HuH-7 (cell line): ENCODE measurements at regions not wholly inside any gene's neighbourhood (a gene's known extent, or its start where the extent isn't known, plus 50 kb on each side); places are given as distances from the start of the nearest gene placed in this dataset.

Experiments
- DNase-seq: peaks from one replicate; pipeline ENCODE4 v3.0.0; 2011; ENCODE audit warnings: low spot score

DNA sequence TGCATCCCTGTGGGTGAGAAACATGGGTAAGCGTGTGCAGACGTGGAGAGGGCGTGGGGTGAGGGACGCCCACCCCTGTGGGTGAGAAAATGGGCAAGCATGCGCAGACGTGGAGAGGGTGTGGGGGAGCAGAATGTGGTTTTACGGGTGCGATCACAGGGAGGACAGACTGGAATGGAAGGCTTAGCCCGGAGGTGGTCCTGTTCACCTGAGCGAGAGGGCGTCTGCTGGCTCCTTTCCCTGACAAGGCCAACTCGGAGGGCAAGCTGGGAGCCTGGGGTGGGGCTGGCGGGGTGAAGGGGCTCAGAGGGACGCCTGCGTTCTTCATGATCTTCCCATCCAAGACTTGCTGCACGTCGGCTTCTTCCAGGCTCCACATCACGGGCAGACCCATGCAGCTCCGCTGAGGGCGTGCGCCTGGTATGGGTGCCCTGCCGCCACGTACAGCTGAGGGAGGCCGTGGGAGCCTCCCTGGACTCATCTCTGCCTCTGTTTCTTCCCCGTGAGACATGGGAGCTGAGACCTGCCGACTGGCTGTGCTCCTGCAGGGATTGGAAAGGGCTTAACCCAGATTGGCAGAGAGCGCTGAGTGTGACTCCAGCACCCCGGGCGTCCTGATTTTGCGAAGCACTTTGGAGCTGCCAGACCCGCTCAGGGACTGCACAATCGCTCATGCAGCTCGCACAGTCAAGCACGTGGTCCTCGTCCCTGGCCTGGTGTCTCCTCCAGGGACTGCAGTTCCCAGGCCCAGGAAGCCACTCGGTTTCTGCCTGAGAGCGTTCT is 74.3 kb upstream of the SHH start:
- no peak for DNase-seq

GRCh38 chr7:155885167-155886155 is 73.2 kb upstream of the SHH start:
- DNase-seq, result no peak

GRCh38 chr7:155884225-155885166 is 72.2 kb upstream of the SHH start:
- DNase-seq, result no peak

DNA sequence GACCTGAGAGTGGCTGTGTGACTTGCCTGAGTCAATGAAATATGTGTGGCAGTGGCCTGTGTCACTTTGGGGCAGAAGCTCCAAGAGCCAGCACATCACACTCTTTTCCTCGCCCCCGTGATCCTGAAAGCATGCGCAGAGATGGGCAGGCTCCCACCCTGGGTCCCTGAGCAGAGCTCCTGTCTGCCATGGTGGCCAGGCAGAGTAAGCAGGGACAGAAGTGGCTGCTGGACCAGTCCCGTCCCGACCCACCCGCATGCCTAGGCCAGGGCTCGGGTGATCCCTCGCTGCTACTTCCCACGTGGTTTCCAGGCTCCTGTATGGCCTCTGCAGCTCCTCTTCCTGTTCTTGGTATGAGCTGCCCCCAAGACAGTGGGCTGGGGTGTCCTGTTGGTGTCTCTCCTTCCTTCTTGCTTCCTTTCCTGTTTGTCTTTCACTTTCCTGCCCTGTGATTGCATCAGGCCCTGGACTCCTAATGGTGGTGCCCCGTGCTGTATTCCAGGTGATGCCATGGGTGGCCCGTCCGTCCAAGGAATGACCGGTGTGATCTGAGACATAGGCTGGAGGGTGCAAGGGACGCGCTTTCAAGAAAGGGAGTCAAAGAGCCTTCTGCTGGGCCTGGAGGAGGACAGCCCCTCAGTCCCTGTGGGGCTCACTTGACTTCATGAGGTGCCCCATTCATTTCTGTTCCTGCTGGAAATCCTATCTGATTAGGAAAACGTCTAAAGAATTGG is 71.4 kb upstream of the SHH start:
- no peak for DNase-seq

- no peak for DNase-seq
These were observed 70.3 kb upstream of the SHH start for GRCh38 chr7:155882596-155882995.

GRCh38 chr7:155881471-155882350 is 69.4 kb upstream of the SHH start:
- no peak for DNase-seq

GRCh38 chr7:155880721-155881120 is 68.5 kb upstream of the SHH start:
- DNase-seq, result no peak

DNA sequence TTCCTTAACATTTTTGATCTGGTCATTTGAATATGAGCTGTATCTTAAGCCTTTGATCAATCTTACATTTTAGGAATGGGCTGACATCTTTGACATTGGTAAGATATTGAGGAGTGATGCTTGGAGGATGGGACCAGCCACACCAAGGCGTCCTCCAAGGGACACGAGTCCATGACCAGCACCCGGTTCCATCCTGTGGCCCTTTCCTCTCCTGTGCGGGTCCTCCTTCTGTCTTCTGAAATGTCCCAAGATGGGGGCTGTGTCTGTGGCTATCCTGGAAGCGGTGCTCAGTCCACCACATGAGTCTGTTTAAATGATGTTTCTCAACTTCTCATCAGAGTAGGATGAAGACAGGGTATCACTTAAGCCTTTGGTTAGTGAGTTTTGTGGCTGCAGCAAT is 67.3 kb upstream of the SHH start:
- no peak for DNase-seq

DNA sequence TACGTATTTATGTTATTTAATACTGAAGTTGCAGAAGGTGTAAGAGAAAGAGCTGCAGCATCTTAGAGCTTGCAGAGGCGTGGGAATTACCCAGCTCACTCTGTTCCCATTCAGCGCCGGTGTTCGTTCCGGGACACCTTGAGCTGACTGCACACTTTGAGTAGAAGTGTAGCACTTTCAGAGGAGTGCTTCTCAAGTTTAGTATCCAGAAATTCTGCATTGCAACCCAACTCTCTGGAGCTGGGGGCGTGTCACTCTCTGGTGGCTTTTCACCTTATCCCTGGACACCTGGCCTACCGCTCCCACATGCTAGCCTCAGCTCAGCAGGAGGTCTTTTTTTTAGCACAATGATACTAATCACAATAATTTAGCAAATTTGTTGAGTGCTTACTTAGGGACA is 66.4 kb upstream of the SHH start:
- DNase-seq, result no peak

DNA sequence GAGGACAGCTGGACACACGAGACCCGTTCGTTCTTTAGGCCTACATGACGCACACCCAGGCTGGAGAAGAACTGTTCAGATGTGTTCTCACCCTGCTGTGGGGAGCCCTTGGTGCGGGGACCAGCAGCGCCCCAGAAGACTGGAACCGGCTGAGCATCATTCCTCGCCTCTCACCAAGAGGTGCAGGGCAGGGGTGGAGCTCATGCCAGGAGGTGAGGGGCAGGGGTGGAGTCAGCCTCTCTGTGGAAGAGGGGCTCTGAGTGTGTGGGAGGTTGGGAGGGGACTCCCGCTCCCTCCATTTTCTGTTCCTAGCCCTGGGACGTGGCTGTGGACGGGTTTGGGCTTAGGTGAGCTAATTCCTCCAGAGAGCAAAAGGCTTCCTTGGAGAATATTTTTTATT is 66.0 kb upstream of the SHH start:
- no peak for DNase-seq

DNA sequence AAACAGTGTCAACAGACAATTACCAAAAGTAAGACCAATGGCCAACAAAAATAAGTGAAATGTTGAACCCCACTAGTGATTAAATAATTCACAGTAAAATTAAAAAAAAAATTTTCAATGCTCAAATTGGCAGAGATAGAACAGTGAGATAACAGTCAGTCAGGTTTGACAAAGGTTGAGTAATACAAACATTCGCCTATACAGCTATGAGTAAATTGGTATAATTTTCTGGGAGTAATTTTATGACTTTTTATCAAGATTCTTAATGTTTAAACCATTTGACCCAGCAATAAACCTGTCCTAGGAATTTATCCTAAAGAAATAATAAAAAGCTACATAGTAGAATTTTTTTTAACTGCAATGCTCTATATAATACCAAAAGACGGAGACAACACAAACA is 64.9 kb upstream of the SHH start:
- DNase-seq, result no peak

DNA sequence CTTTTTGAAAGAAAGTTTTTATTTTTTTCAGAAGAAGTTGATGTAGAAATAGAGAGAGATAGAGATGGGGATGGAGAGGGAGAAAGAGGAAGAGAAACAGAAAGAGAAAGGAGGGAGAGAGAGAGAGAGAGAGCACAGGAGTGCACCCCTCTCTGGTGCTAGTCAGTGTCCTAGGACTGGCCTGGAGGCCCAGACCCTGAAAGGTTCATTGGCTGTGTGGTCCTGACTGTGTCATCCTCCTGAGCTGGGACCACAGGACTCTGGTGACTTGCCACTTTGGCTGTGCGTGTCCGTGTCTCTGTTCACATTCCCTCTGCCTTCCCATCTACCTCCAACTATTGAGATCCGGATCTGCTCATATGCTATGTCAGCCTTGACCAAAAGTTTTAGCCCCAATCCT is 62.1 kb upstream of the SHH start:
- DNase-seq, result no peak

- no peak for DNase-seq
These were observed 61.7 kb upstream of the SHH start for GRCh38 chr7:155874010-155874409.

GRCh38 chr7:155872678-155873369 is 60.6 kb upstream of the SHH start:
- DNase-seq, result no peak

GRCh38 chr7:155871211-155871610 is 58.9 kb upstream of the SHH start:
- no peak for DNase-seq

- no peak for DNase-seq
These were observed 58.3 kb upstream of the SHH start for GRCh38 chr7:155870334-155871180.

- DNase-seq, result no peak
These were observed 57.5 kb upstream of the SHH start for GRCh38 chr7:155869784-155870076.

DNA sequence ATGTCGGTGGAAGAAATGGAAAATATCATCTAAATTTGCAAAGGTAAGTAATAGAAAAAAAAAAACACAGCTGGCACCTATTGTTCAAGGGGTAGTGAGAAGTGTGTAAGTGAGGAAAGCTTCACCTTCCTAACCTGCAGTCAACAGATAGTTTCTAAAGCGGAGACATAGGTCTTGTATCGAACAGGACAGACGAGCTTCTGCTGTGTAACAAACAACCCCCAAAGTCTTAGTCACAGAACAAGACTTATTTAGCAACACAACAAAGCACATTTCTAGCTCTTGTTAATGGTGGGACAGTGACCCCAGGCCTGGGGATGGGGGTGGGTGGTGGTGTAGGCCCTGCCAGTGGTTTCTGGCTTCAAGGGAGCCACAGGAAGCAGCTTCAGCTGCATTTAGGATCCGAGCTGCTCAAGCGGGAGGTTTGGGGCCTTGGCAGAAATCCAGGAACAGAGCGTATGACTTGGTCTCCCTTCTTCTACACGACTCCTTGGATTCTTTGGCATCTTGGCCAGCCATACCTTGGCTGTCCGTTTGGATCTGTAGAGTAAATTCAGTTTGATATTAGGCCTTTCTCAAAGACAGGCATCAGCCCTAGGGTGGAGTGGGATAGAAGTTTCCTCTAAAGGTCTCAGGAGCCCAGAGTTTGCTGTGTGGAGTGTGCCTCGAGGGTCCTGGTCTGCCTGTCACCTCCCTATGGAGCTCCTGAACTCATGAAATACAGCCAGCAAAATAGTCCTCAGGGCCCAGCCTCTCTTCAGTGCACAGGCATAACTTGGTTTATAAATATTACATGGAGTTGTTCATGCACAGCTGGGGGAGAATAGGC is 56.9 kb upstream of the SHH start:
- DNase-seq, result no peak
